Kidney (tissue), 13 donors: ENCODE measurements at regions not wholly inside any gene's neighbourhood (a gene's known extent, or its start where the extent isn't known, plus 50 kb on each side); places are given as distances from the start of the nearest gene placed in this dataset.

ENCODE experiments used
- DNase-seq, 5 donors: peaks; one replicate each; pipeline ENCODE4 v3.0.0-alpha.2; 2013 to 2020
- FAIRE-seq: peaks from 2 replicates; lab custom pipeline; 2012; peaks lifted over from hg19 to GRCh38; lab: Jason Lieb, UNC
- H3K27ac ChIP-seq, 2 donors: one replicate each; pipeline ENCODE4 v1.7.0; 2013; ENCODE audit warnings: low read depth in 2 of 2, low read length in 2 of 2, inconsistent platforms in 1 of 2
- H3K27me3 ChIP-seq: one replicate; pipeline ENCODE4 v1.7.1; 2013; ENCODE audit warnings: low read length, inconsistent platforms; ENCODE audit not compliant: control insufficient read depth, insufficient read depth
- H3K36me3 ChIP-seq, 3 donors: one replicate each; pipeline versions ENCODE4 v1.7.0 to v1.7.1; 2013; ENCODE audit warnings: low read length in 3 of 3, control low read depth in 1 of 3, inconsistent platforms in 1 of 3; ENCODE audit not compliant: insufficient read depth in 3 of 3, control insufficient read depth in 2 of 3
- H3K4me1 ChIP-seq, 3 donors: one replicate each; pipeline versions ENCODE4 v1.7.0 to v1.7.1; 2013; ENCODE audit warnings: low read length in 3 of 3, inconsistent platforms in 1 of 3, low read depth in 1 of 3; ENCODE audit not compliant: control insufficient read depth in 2 of 3, insufficient read depth in 2 of 3
- H3K4me3 ChIP-seq, 3 donors: one replicate each; pipeline versions ENCODE4 v1.7.0 to v1.8.1; 2013; ENCODE audit warnings: low read length in 3 of 3, control low read depth in 1 of 3, inconsistent platforms in 1 of 3
- H3K9ac ChIP-seq, 3 donors: one replicate each; pipeline versions ENCODE4 v1.7.0 to v1.7.1; 2013; ENCODE audit warnings: low read length in 3 of 3, control low read depth in 1 of 3, inconsistent platforms in 1 of 3
- H3K9me3 ChIP-seq, 3 donors: one replicate each; pipeline versions ENCODE4 v1.7.0 to v1.7.1; 2013; ENCODE audit warnings: low read length in 3 of 3, control low read depth in 1 of 3, inconsistent platforms in 1 of 3; ENCODE audit not compliant: control insufficient read depth in 2 of 3, insufficient read depth in 1 of 3
- intact Hi-C: fragments of 100-400 bp; cut with DNase I; formaldehyde crosslinking; loops from one replicate; pipeline ENCODE4 v1.11.1; 2022
- TF ChIP-seq, protein P1 (sequence below): IDR thresholded peaks from 3 replicates; pipeline ENCODE4 v1.5.1; 2012; ENCODE audit warnings: mild to moderate bottlenecking, moderate library complexity, borderline replicate concordance; ENCODE audit not compliant: insufficient read depth; ENCODE audit errors: extremely low read depth
- donor health status: control.
- donor health status: control.
- donor health status: control.
- donor health status: control.
- donor health status: control.
- donor health status: DM: yes; HTN: yes; CAD: no.
- donor health status: Normal renal cell carcinoma (clear cell type).

DNA sequence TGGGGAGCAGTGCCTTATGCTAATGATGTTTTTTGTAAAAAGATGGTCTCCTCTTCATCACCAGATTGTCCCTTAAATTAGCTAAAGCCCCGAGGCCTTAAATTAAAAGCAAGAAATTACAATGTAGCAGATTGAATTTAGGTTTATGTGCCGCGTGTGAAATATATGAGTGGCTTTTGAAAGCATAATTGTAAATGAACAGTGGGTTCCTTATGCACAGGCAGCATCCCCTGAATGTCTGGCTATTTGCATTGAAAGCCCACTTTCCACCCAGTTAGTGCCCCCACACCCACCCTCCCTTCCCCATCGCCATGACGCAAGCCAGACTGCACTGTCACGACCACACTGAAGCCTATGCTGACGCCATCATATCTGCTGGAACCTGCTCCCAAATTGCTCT, 62.4 kb upstream of the SORCS3 start:
- Histone ChIP-seq H3K4me1 (peaks cover 0 to 2% (median 0%) of the 10 kb centered on the region in 3 donors), H3K9ac (no peak overlapping the region), H3K27ac (no peak overlapping the region), H3K36me3 (no peaks in the 10 kb centered on the region), H3K27me3 (no peaks in the 10 kb centered on the region), H3K9me3 (no peaks in the 10 kb centered on the region), H3K4me3 (no peak overlapping the region)
- TF ChIP-seq, protein P1, sequence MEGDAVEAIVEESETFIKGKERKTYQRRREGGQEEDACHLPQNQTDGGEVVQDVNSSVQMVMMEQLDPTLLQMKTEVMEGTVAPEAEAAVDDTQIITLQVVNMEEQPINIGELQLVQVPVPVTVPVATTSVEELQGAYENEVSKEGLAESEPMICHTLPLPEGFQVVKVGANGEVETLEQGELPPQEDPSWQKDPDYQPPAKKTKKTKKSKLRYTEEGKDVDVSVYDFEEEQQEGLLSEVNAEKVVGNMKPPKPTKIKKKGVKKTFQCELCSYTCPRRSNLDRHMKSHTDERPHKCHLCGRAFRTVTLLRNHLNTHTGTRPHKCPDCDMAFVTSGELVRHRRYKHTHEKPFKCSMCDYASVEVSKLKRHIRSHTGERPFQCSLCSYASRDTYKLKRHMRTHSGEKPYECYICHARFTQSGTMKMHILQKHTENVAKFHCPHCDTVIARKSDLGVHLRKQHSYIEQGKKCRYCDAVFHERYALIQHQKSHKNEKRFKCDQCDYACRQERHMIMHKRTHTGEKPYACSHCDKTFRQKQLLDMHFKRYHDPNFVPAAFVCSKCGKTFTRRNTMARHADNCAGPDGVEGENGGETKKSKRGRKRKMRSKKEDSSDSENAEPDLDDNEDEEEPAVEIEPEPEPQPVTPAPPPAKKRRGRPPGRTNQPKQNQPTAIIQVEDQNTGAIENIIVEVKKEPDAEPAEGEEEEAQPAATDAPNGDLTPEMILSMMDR = no peak
- intact Hi-C loops = no loop called here
- no peak for FAIRE-seq
- no peak for DNase-seq

DNA sequence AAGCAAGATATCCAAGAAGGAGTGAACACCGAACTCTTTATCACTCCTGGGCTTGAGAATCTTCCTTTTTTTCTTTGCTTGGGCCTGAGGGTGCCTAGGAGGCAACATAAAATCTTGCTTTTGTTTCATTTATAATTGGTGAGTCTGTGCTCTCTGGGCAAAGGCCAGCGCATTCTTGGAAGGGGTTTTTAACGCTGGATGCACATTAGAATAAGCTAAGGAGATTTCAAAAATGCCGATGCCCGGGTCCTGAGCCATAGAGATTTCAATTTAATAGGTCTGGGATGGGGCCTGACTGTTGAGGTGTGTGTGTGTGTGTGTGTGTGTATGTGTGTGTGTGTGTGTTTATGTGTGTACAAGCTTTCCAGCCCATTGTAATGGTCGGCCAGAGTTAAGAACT, 62.0 kb upstream of the SORCS3 start:
- Histone ChIP-seq H3K27me3 (no peaks in the 10 kb centered on the region), H3K4me3 (no peak overlapping the region), H3K9ac (no peak overlapping the region), H3K4me1 (peaks cover 0 to 2% (median 0%) of the 10 kb centered on the region in 3 donors), H3K9me3 (no peaks in the 10 kb centered on the region), H3K36me3 (no peaks in the 10 kb centered on the region), H3K27ac (no peak overlapping the region)
- FAIRE-seq (no peak), DNase-seq (no peak)
- TF ChIP-seq, protein P1 = no peak
- intact Hi-C loops = no loop called here

DNA sequence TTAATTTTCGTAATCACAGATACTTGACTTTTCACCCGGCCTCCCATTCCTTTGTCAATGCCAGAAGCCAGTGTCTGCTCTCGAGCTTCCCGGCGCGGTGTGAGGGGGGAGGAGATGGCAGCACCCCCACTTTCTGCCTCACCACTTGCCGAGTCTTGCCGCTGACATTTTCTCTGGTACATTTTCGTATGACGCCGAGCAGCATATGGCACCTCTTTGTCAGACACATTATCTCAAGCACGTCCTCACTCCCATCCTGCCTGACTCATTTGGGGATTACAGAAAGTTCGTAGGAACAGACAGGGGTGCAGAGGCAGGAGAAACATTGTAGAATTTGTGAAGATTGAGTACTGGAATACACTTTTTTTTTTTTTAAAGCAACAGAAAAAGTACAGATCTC, 60.8 kb upstream of the SORCS3 start:
- Histone ChIP-seq H3K27ac (no peak overlapping the region), H3K36me3 (no peaks in the 10 kb centered on the region), H3K9ac (no peak overlapping the region), H3K27me3 (no peaks in the 10 kb centered on the region), H3K4me3 (no peak overlapping the region), H3K4me1 (peaks cover 0 to 2% (median 0%) of the 10 kb centered on the region in 3 donors), H3K9me3 (no peaks in the 10 kb centered on the region)
- FAIRE-seq (no peak), DNase-seq (no peak)
- TF ChIP-seq, protein P1 = no peak
- intact Hi-C loops = no loop called here
